ENCODE measurements at regions not wholly inside any gene's neighbourhood (a gene's known extent, or its start where the extent isn't known, plus 50 kb on each side); places are given as distances from the start of the nearest gene placed in this dataset.
A peak's percentile ranks its signal among the peaks of the same experiment; 100 is the strongest.

- no peak for DNase-seq (ENCODE audit: low read depth in 2 of 3, low spot score in 2 of 3)
Observed at GRCh38 chr5:54624805-54625568, 107.4 kb downstream of the SNX18 start.

GRCh38 chr5:54621709-54622108 is 104.2 kb downstream of the SNX18 start:
- DNase-seq (ENCODE audit: low read depth in 2 of 3, low spot score in 2 of 3), result no peak

GRCh38 chr5:54621048-54621447 is 103.5 kb downstream of the SNX18 start:
- DNase-seq (ENCODE audit: low read depth in 2 of 3, low spot score in 2 of 3), result no peak

GRCh38 chr5:54620141-54620933 is 102.8 kb downstream of the SNX18 start:
- no peak for DNase-seq (ENCODE audit: low read depth in 2 of 3, low spot score in 2 of 3)

GRCh38 chr5:54619731-54620130 is 102.2 kb downstream of the SNX18 start:
- DNase-seq (ENCODE audit: low read depth in 2 of 3, low spot score in 2 of 3), result no peak

- peak in 2 of 3 donors; percentile 15 to 41 for DNase-seq (ENCODE audit: low read depth in 2 of 3, low spot score in 2 of 3)
Observed at GRCh38 chr5:54616518-54617220, 99.1 kb downstream of the SNX18 start.

- no peak for DNase-seq (ENCODE audit: low read depth in 2 of 3, low spot score in 2 of 3)
Observed at GRCh38 chr5:54616031-54616430, 98.5 kb downstream of the SNX18 start.

GRCh38 chr5:54615381-54615780 is 97.8 kb downstream of the SNX18 start:
- DNase-seq (ENCODE audit: low read depth in 2 of 3, low spot score in 2 of 3), result no peak

- DNase-seq (ENCODE audit: low read depth in 2 of 3, low spot score in 2 of 3), result no peak
Observed at GRCh38 chr5:54612711-54613110, 95.2 kb downstream of the SNX18 start.

GRCh38 chr5:54611290-54611951 is 93.9 kb downstream of the SNX18 start:
- DNase-seq (ENCODE audit: low read depth in 2 of 3, low spot score in 2 of 3), result no peak

- peak in 1 of 3 donors; percentile 46 for DNase-seq (ENCODE audit: low read depth in 2 of 3, low spot score in 2 of 3)
Observed at GRCh38 chr5:54610197-54610944, 92.8 kb downstream of the SNX18 start.

GRCh38 chr5:54608423-54609085 is 91.0 kb downstream of the SNX18 start:
- DNase-seq (ENCODE audit: low read depth in 2 of 3, low spot score in 2 of 3), result no peak

GRCh38 chr5:54607006-54607405 is 89.4 kb downstream of the SNX18 start:
- peak in 1 of 3 donors; percentile 55 for DNase-seq (ENCODE audit: low read depth in 2 of 3, low spot score in 2 of 3)

GRCh38 chr5:54603372-54603771 is 85.8 kb downstream of the SNX18 start:
- no peak for DNase-seq (ENCODE audit: low read depth in 2 of 3, low spot score in 2 of 3)

- DNase-seq (ENCODE audit: low read depth in 2 of 3, low spot score in 2 of 3), result no peak
Observed at GRCh38 chr5:54602475-54602874, 84.9 kb downstream of the SNX18 start.

GRCh38 chr5:54601411-54602230 is 84.1 kb downstream of the SNX18 start:
- DNase-seq (ENCODE audit: low read depth in 2 of 3, low spot score in 2 of 3), result no peak

Measured in hematopoietic multipotent progenitor cell (in vitro differentiated cells).